ENCODE measurements at regions not wholly inside any gene's neighbourhood (a gene's known extent, or its start where the extent isn't known, plus 50 kb on each side); places are given as distances from the start of the nearest gene placed in this dataset.

DNA sequence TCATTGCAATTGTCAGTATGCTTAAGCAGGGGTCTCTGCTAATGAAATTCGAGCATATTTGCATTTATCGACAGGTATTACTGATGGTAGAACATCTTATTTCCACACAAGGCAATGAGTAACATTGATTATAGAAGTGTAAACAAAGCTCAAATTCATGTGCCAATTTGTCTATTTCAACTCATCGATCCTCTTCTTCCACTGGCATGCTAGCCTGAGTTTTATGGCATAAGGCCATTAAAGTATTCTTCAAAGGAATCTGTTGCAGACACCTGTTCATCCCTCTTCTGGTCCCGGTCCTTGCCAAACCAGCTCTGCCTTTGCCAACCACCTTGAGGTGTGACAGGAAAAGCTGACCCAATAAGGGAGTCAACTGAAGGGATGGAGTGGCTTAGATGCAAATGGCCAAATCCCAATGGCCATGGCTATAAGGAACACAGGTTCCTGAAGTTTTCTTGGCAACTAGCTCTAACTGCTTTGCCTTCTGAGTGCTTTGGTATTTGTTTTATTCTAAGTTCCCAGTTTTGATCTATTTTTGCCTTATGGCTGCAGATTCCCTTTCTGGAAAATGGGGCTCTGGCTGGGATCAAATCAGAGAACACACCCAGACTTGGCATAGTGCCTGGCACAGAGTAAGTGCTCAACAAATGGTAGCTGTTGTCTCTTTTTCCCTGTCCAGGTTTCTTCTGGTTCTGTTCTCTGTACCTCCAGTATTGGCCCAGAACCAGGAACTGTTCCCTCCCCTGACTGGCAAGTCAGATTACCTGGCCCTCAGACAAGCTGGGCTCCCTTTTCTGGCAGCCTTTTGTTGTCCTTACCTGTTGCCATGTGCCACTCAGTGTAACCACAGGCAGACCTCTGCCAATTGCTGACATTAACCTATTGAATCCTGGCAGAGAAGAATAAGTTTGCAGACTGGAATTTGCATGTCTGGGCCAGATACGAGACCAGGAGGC, 63.1 kb downstream of the RTL9 start:
- ATAC-seq, result no peak
- TF ChIP-seq PPARA (CRISPR knock-in tag; IDR thresholded peaks at IDR 0.05; ENCODE audit: borderline replicate concordance) (no peak), RARB (CRISPR knock-in tag; IDR thresholded peaks at IDR 0.05) (no peak)

DNA sequence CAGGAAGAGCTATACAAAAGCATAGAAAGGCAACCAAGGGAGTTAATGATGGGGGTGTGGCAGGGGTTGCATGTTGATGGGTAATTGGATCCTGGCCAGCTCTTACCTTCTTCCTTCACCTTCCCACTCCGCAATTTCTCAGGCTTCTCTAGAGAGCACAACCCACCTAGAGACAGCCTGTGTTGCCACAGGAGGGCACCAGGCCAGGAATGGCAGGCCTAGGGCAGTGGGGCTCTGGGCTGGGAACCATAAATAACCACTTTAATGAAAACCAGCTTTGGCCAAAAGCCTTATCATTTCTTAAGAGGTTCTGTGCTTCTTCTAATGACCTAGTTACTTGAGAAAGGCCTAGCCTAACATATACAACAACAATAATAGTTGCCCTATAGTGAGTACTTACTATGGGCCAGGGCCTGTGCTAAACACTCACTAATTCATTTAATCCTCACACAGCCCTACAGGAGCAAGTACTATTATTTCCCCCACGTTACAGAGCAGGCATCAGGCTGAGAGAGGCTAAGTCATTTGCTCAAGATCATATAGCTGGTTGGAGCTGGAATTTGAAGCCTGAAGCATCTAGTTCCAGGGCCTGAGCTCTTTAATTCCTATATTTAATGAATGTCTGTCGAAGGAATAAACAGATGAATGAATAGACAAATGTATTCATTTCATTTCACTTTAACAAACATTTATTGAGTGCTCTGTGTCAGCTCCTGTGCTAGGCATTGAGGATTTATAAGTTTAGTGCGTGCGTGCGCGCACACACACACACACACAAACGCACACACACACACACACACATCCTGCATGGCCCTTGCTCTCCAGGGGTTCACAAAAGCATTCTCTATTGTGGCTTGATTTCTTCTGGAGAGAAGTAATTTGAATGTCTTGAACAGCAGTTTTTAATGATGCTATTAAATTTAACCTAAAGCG, 66.8 kb downstream of the RTL9 start:
- peak; percentile 44; the same call in 1 of the 2 replicates for TF ChIP-seq TCF4 (CRISPR knock-in tag; IDR thresholded peaks at IDR 0.05; ENCODE audit: borderline replicate concordance)
- TF ChIP-seq, protein P1, sequence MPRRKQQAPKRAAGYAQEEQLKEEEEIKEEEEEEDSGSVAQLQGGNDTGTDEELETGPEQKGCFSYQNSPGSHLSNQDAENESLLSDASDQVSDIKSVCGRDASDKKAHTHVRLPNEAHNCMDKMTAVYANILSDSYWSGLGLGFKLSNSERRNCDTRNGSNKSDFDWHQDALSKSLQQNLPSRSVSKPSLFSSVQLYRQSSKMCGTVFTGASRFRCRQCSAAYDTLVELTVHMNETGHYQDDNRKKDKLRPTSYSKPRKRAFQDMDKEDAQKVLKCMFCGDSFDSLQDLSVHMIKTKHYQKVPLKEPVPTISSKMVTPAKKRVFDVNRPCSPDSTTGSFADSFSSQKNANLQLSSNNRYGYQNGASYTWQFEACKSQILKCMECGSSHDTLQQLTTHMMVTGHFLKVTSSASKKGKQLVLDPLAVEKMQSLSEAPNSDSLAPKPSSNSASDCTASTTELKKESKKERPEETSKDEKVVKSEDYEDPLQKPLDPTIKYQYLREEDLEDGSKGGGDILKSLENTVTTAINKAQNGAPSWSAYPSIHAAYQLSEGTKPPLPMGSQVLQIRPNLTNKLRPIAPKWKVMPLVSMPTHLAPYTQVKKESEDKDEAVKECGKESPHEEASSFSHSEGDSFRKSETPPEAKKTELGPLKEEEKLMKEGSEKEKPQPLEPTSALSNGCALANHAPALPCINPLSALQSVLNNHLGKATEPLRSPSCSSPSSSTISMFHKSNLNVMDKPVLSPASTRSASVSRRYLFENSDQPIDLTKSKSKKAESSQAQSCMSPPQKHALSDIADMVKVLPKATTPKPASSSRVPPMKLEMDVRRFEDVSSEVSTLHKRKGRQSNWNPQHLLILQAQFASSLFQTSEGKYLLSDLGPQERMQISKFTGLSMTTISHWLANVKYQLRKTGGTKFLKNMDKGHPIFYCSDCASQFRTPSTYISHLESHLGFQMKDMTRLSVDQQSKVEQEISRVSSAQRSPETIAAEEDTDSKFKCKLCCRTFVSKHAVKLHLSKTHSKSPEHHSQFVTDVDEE (CRISPR knock-in tag; IDR thresholded peaks at IDR 0.05), result no peak
- peak; percentile 11; the same call in 1 of the 2 replicates for TF ChIP-seq ISL1 (CRISPR knock-in tag; IDR thresholded peaks at IDR 0.05)
- ATAC-seq, result peak; percentile 88

DNA sequence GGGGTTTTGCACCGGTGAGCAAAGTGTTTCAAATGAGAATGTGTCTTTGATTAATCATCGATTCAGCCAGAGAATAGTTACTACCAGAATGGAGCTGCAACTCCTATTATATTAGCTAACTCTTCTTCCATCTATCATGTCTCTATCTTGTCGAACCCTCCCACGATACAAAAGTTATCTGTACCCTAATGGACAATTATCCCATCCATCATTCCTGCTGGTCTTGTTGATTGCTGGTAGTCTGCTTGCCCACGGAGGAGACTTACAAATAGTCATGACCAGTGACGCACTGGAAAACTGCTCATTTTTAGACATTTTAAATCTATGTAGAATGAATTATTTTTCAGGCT, 67.5 kb downstream of the RTL9 start:
- no peak for ATAC-seq
- TF ChIP-seq, protein P2, sequence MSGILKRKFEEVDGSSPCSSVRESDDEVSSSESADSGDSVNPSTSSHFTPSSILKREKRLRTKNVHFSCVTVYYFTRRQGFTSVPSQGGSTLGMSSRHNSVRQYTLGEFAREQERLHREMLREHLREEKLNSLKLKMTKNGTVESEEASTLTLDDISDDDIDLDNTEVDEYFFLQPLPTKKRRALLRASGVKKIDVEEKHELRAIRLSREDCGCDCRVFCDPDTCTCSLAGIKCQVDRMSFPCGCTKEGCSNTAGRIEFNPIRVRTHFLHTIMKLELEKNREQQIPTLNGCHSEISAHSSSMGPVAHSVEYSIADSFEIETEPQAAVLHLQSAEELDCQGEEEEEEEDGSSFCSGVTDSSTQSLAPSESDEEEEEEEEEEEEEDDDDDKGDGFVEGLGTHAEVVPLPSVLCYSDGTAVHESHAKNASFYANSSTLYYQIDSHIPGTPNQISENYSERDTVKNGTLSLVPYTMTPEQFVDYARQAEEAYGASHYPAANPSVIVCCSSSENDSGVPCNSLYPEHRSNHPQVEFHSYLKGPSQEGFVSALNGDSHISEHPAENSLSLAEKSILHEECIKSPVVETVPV (CRISPR knock-in tag; IDR thresholded peaks at IDR 0.05), result no peak
- no peak for TF ChIP-seq ZFP30 (CRISPR knock-in tag; IDR thresholded peaks at IDR 0.05)
- TF ChIP-seq, protein P3, sequence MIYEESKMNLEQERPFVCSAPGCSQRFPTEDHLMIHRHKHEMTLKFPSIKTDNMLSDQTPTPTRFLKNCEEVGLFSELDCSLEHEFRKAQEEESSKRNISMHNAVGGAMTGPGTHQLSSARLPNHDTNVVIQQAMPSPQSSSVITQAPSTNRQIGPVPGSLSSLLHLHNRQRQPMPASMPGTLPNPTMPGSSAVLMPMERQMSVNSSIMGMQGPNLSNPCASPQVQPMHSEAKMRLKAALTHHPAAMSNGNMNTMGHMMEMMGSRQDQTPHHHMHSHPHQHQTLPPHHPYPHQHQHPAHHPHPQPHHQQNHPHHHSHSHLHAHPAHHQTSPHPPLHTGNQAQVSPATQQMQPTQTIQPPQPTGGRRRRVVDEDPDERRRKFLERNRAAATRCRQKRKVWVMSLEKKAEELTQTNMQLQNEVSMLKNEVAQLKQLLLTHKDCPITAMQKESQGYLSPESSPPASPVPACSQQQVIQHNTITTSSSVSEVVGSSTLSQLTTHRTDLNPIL (CRISPR knock-in tag; IDR thresholded peaks at IDR 0.05; ENCODE audit: low read depth), result no peak

DNA sequence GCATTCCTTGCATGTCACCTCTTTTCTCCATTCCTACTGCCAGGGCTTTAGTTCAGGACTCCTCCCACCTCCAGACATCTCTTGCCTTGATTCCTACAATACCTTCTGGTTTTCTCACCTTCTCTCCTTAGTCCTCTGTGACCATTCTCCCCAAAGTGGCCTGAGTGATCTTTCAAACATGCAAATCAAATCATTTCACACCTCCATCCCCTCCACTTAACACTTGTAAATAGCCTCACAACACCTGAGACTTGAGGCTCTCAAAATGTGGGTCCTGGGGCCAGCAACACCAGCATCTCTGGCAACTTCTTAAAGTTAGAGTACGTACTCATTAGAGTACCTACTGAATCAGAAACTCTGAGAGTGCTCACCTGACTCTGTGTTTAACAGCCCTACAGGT, 68.4 kb downstream of the RTL9 start:
- ATAC-seq, result no peak

More for the DNA sequence above, 68.4 kb downstream of the RTL9 start:
- TF ChIP-seq ISL1 (CRISPR knock-in tag; IDR thresholded peaks at IDR 0.05) (no peak), BACH2 (CRISPR knock-in tag; IDR thresholded peaks at IDR 0.05; ENCODE audit: borderline replicate concordance) (no peak), TOX (CRISPR knock-in tag; IDR thresholded peaks at IDR 0.05; ENCODE audit: borderline replicate concordance) (no peak), ZNF565 (CRISPR knock-in tag; conservative IDR thresholded peaks at IDR 0.05; ENCODE audit: low read depth) (no peak), SNAI2 (CRISPR knock-in tag; IDR thresholded peaks at IDR 0.05) (no peak), GLIS3 (CRISPR knock-in tag; IDR thresholded peaks at IDR 0.05) (no peak), ZFP30 (CRISPR knock-in tag; IDR thresholded peaks at IDR 0.05) (no peak), CSDC2 (CRISPR knock-in tag; IDR thresholded peaks at IDR 0.05) (no peak), ZFP3 (CRISPR knock-in tag; IDR thresholded peaks at IDR 0.05) (no peak), OSR1 (CRISPR knock-in tag; IDR thresholded peaks at IDR 0.05) (no peak), RARB (CRISPR knock-in tag; IDR thresholded peaks at IDR 0.05) (no peak), ARNTL (CRISPR knock-in tag; IDR thresholded peaks at IDR 0.05; ENCODE audit: borderline replicate concordance, low read depth) (no peak)
- TF ChIP-seq, protein P3 (CRISPR knock-in tag; IDR thresholded peaks at IDR 0.05; ENCODE audit: low read depth), result no peak
- TF ChIP-seq, protein P1 (CRISPR knock-in tag; IDR thresholded peaks at IDR 0.05), result no peak
